ENCODE measurements at regions not wholly inside any gene's neighbourhood (a gene's known extent, or its start where the extent isn't known, plus 50 kb on each side); places are given as distances from the start of the nearest gene placed in this dataset.

GRCh38 chr22:48440176-48440575 lies 1387.5 kb downstream of the BRD1 start:
- no peak overlapping the region for H3K27ac ChIP-seq
- TF ChIP-seq CTCF (conservative IDR thresholded peaks at IDR 0.05), result no peak

- no peak overlapping the region for H3K27ac ChIP-seq
- TF ChIP-seq CTCF (conservative IDR thresholded peaks at IDR 0.05), result no peak
Measured at GRCh38 chr22:48439560-48440135, 1388.0 kb downstream of the BRD1 start.

- H3K27ac ChIP-seq, result no peak overlapping the region
- TF ChIP-seq CTCF (conservative IDR thresholded peaks at IDR 0.05), result no peak
Measured at GRCh38 chr22:48438800-48439559, 1388.7 kb downstream of the BRD1 start.

GRCh38 chr22:48438096-48438495 lies 1389.6 kb downstream of the BRD1 start:
- TF ChIP-seq CTCF (conservative IDR thresholded peaks at IDR 0.05), result no peak
- H3K27ac ChIP-seq, result no peak overlapping the region

DNA sequence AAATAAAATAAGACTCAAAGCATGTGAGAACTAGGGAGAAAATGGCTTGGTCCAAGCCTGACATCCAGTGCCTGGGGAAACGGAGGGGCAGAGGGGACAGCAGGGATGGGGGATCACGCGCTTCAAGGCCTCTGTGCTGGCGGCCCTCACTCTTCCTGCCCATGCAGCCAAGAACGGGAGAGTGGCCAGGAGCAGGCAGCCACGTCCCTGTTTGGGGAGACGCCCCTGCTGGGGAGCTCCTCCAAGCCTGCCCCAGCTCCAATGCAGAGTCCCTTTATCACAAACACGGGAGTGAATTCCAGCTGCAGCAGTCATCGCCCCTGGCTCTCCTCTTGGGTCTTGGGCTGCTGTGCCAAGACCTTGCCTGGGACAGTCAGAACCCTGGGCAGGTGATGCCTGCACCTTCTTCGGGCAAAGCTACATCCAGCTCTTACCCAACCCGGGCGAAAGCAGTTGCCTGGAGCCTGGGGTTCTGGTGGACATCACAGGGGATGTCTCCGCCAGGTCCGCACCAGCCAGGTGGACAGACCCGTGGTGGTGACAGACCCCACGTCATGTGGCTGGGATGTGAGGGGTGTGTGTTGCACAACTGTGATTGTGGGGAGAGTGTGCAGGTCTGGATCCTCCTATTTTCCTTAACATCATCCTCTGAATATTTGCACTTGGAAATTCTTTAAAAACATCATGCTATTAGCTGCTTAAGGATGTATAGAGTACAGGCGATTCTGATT lies 1391.3 kb downstream of the BRD1 start:
- TF ChIP-seq CTCF (conservative IDR thresholded peaks at IDR 0.05), result no peak

GRCh38 chr22:48434868-48435250 lies 1392.8 kb downstream of the BRD1 start:
- TF ChIP-seq CTCF (conservative IDR thresholded peaks at IDR 0.05), result no peak
- no peak overlapping the region for H3K27ac ChIP-seq

More for the DNA sequence above, 1391.3 kb downstream of the BRD1 start:
- no peak overlapping the region for H3K27ac ChIP-seq

GRCh38 chr22:48434156-48434867 lies 1393.4 kb downstream of the BRD1 start:
- no peak for TF ChIP-seq CTCF (conservative IDR thresholded peaks at IDR 0.05)

More at GRCh38 chr22:48434156-48434867, 1393.4 kb downstream of the BRD1 start:
- H3K27ac ChIP-seq, result no peak overlapping the region

Data from VCaP (cell line).